NCI-H1417 (cell line): ENCODE measurements at regions not wholly inside any gene's neighbourhood (a gene's known extent, or its start where the extent isn't known, plus 50 kb on each side); places are given as distances from the start of the nearest gene placed in this dataset.

Experiments
- DNase-seq, 3 experiments: peaks; one replicate each; lab custom pipeline; 2025; lab: John Stamatoyannopoulos, UW

DNA sequence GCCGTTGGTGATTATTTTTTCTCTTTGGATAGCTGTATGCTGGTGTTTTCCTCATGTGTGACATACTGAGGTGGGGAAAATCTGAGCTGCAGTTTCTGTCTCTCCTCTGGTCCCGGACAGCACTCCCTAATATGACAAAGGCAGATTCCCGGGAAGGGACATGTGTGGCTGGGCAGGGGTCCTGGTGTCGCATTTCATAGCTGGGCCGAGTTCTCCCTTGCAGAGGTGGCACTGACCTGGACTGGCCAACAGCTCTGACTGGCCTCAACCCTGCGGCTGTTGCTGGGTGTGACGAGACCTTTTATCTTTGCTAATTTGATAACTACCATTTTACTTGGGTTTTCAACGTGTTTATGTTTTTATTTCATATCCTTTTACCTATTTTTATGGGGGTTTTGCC lies 248.6 kb upstream of the TCERG1L start:
- DNase-seq, result no peak

- DNase-seq, result no peak
Measured at GRCh38 chr10:131560706-131561355, 249.3 kb upstream of the TCERG1L start.

DNA sequence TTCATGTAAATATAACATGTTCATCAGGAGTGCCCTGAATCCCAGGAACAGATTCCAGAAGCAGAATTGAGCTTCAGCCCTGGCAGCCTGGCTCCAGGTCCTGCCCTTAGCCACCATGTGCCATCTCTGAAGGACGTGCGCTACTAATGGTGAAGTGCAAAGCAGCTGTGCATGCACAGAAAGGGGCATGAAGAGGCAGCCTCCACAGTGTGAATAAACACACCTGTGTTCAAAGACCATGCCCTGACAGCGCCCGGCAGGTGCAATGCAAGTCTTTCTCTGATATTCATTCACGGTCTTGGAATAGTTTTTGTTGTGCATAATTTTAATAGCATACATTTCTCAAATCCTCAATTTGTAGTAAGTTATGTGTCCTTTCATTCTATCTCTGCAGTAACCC lies 250.4 kb upstream of the TCERG1L start:
- peak in 1 of 3 experiments; percentile 79 for DNase-seq

- no peak for DNase-seq
Measured at GRCh38 chr10:131563411-131563810, 251.9 kb upstream of the TCERG1L start.

DNA sequence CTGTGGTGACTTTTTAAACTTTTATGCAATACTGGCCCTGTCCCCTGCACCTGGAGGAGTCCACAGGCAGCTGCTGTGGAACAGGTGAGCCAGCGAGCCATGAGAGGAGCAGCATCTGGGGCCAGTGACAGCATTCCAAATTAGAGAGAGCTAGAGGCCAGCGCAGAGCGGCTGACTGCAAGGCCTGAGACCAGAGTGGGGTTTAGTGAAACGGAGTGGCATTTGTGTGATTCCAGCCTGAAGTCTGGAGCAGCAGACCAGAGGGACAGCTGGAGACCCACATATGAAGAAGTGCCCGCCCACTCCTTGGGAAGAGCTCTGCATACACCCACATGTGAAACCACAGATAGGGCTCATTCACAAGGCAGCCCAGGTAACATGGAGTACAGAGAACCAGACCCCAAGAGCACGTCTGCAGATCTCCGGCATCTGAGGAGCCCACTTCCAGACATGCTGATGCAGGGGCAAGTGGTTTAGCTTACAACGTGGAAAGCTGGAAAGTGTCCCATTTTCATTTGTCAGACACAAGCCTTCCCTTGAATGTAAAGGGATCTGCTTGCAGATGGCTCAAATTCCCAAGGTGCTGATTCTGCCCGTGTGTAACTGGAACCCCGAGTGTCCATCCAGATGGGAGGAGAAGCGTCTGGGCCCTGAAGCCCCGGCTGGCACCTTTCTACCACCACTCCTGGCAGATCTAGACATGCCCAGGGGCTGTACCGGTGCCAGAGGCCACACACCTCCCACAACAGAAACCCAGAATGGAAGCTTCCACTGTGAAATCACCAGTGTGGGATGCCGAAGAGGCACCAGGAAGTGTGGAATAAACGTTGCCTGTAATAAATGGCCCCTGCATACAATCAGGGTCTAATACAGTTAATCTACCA lies 256.0 kb upstream of the TCERG1L start:
- DNase-seq, result no peak

- no peak for DNase-seq
Measured at GRCh38 chr10:131568866-131569265, 257.3 kb upstream of the TCERG1L start.

- DNase-seq, result no peak
Measured at GRCh38 chr10:131569851-131570715, 258.6 kb upstream of the TCERG1L start.

DNA sequence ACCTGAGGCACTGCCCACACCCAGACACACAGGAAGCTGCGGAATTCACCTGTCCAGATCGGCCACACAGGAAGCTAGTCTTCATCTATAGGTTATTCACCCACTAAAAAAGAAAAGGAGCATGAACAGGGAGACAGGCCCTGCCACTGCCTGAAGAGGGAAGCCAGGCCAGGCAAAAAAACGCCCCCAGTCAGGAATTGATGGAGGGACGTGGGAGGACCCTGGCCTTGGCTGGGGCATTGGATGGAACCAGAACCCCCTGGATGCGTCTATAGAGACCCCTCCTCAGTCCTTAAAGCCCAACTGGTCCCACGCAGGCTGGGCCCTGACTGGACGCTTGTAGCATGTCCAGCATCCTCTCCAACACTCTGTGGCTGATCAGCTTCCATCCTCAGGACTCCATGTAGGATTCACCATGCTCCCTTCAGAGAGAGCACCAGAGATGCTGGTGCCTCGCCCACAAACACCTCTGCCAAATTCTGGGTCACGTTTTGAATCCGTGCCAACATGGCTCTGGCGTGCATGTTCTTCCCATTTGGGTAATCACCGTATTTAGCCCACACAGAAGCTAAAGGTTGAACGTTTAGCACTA lies 259.3 kb upstream of the TCERG1L start:
- DNase-seq, result no peak

DNA sequence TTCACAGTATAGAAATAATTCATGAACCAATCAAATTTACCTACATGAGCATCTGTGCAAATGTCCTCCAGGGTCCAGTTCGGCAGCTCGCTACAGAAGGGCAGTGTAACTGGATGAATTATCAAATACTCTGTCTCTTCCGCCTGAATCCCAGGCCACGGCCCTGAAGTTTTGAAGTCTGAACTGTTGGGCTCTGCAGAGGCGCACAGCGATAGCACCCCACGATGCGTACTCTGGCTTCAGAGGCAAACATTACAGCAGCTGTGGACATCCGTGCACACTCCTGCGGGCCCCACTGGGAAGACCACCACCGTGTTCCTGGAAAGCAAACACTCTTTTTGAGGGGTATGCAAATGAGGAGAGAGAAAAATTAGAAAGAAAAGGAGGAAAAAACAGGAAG lies 259.8 kb upstream of the TCERG1L start:
- no peak for DNase-seq

GRCh38 chr10:131571865-131572264 lies 260.3 kb upstream of the TCERG1L start:
- DNase-seq, result no peak

- DNase-seq, result no peak
Measured at GRCh38 chr10:131573256-131573655, 261.7 kb upstream of the TCERG1L start.

- no peak for DNase-seq
Measured at GRCh38 chr10:131573707-131574106, 262.2 kb upstream of the TCERG1L start.

DNA sequence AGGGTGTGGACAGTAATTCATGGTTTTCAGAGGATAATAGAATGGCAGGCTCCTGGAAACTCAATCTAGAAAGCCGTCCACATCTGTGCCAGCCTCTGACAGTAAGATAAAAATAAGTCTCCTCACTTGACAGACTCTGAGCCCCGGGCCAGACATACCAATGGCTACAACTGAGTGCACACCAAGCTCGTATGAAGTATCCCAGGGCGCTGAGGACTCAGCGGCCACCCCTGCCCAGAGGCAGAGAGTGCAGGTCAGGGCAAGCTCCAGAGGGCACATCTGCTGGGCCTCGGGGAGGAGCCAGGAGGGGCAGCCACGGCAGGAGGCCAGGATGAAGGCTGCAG lies 262.8 kb upstream of the TCERG1L start:
- no peak for DNase-seq

DNA sequence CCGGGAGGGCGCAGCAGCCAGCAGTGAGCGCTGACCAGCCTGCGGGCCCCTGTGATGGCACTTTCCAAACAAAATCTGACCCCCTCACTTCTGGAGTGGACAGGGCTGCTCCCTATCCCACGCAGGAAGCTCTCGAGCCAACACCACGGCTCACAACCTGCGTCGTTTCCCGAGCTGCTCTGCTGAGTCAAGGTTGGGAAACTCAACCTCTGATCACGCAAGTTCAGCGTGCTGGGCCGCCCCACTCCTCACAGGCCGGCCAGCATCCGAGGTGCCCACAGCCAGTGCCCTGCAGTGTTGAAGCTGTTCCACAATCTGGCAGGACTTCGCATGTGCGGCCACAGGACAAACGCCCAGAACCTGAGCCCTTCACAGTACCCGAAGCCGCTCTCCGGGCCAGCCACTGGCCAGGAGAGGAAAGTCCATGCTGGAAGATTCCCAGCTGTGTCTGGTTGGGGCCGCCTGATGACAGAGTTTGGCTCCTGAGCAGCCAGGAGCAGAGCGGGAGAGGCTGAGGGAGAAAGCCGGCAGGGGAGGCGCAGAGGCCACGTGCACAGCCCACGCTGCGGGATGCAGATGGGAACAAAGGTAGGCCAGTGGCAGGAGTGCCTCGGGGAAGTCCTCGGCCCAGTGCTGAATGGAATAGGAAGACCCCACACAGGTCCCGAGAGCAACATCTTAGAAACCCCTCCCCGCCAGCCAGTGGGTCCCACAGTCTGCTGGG lies 263.3 kb upstream of the TCERG1L start:
- no peak for DNase-seq

- DNase-seq, result no peak
Measured at GRCh38 chr10:131575877-131576276, 264.4 kb upstream of the TCERG1L start.

DNA sequence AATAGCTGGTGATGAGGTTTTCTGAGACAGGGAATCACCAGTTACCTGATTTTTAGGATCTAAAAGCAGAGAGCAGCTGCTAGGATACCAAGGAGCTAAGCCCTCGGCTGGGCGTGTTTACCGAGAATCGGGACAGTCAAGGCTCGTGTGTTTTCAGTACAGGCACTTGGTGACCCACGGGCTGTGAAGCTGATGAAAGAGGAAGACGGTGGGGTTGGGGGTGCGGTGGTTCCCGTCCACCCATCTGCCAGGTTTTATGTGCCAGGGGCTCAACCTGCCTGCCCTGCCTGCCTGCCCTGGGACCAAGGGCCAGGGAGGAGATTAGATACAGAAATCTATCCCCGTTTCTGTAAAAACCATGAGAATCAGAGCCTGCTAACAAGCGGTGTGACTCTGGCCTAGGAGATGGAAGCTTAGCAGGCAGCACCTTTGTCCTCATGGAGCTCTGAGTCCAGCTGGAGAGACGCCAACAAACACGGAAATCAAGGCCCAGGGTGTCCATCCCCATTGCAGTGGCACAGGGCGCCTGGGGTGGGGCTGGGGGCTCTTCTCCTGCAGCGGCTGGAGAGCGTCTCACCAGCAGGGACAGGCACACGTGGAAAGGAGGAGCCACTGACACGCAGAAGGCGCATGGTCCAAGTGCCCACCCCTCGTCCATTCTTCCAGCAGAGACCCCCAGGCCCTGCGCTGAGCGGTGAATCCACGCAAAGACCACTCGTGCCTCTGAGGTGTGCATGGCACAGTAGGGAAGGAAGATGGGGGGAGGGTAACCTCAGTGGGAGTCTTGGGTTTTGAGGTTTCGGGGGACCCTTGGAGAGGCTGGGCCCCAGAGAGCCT lies 265.0 kb upstream of the TCERG1L start:
- no peak for DNase-seq

DNA sequence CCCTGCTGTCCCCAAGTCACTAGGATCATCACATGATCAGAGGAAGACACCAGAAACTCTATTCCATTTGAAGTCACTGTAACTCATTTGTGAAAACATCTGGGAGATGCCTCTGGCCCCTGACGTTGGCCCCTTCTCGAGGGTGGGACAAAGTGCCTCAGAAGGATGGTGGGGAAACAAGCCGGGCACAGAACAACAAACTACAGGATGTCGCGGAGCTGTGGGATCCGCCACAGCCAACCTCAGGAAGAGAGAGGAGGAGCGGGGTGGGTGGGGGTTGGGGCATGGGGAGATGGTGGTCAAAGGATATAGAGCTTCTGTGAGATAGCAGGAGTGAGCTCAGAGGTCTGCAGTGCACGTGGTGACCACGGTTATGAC lies 265.6 kb upstream of the TCERG1L start:
- DNase-seq, result no peak

DNA sequence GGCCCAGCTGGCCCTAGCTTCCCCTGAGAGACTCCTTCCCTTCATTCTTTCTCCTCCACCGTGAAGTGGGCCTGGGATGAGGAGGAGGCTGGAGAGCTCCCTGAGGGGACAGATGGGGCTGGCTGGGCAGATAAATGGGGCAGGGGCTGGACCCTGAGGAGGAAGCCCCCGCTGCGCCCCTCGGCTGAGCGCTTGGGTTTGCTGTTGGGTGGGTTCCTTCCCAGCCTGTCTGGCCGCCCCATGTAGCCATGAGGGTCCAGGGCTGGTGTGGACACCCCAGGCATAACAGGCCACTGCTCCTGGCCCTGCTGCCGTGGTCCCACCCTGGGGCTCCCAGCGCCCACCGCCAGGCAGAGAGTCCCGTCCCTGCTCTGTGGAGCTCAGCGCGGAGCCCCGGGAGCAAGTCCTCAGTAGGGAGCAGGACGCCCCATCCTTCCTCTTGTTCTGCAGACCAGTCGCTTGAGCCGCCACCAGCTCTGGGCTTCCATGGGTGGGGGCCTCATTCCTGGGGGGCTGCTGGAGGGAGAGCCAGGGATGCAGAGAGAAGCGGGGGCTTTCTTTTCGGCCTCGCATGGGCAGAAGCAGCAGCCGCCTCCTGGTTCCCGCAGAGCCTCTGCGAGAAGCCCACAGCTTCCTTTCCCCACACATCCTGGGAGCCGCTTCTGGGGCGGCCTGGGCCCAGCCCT lies 266.4 kb upstream of the TCERG1L start:
- DNase-seq, result no peak

DNA sequence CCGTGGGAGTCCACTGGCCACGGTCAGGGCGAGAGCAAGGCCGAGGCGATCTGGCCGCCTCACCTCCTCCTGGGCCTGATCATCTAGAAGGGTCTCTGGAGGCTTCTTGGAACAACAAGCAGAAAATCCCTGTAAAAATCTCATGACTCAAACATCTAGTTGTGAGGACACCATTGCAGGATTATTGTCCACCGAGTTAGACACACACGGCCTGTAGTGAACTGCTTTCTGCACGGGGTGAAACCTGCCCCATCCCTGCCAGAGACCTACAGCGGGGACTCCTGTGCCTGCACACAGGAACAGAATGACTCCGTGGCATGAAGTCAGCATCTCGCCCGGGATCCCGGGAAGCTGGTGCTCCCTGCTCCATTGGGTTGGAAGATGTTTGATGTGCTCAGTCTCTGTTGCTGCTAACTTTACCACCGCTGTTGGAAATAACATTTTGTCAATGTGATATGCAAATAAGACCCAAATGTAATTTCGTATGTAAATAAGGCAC lies 267.0 kb upstream of the TCERG1L start:
- DNase-seq, result no peak
